IMR-90 (cell line): ENCODE measurements at regions not wholly inside any gene's neighbourhood (a gene's known extent, or its start where the extent isn't known, plus 50 kb on each side); places are given as distances from the start of the nearest gene placed in this dataset.

Experiments used
- ATAC-seq: fragments of 200-7000 bp; cut with Tn5 transposase; 2 replicates; pipeline ENCODE4 v1.9.1; 2020; ENCODE audit warnings: low read depth, mild to moderate bottlenecking, moderate library complexity
- BruUV-seq: library from RNA; stranded (reverse); fragments of 400-500 nt; replicated peaks from 2 replicates; lab custom pipeline; 2021; lab: Mats Ljungman, UMichigan
- CTCF ChIA-PET: fragments of 300-600 bp; formaldehyde crosslinking; extraction: SDS; loops from one replicate; lab custom pipeline; 2021; ENCODE audit warnings: antibody characterized with exemption; lab: Yijun Ruan, JAX
- POLR2A ChIA-PET: fragments of 300-600 bp; sonication (Branson Sonifier 250); formaldehyde crosslinking; loops from one replicate; lab custom pipeline; 2022; ENCODE audit warnings: antibody characterized with exemption; ENCODE audit not compliant: unreplicated experiment; lab: Charles Lee
- DNase-seq: peaks from one replicate; pipeline ENCODE4 v3.0.0; 2013
- H2AFZ ChIP-seq: replicated peaks from 2 replicates; pipeline ENCODE3; 2013; ENCODE audit warnings: low read length, mild to moderate bottlenecking; ENCODE audit not compliant: poor library complexity
- H2AK5ac ChIP-seq: 2 replicates; pipeline ENCODE4 v1.6.1; 2013; ENCODE audit warnings: low read depth, low read length, inconsistent platforms
- H2AK9ac ChIP-seq: replicated peaks from 2 replicates; pipeline ENCODE3; 2013; ENCODE audit warnings: mild to moderate bottlenecking, low read depth, low read length, moderate library complexity; ENCODE audit not compliant: poor library complexity
- H2BK120ac ChIP-seq: 2 replicates; pipeline ENCODE4 v1.6.1; 2013; ENCODE audit warnings: low read depth, low read length, inconsistent platforms
- H2BK15ac ChIP-seq: 3 replicates; pipeline ENCODE4 v1.6.1; 2013; ENCODE audit warnings: low read depth, low read length, inconsistent platforms
- H2BK20ac ChIP-seq: 2 replicates; pipeline ENCODE4 v1.6.1; 2013; ENCODE audit warnings: low read depth, mild to moderate bottlenecking, inconsistent platforms, low read length, moderate library complexity
- H2BK5ac ChIP-seq: 2 replicates; pipeline ENCODE4 v1.6.1; 2013; ENCODE audit warnings: mild to moderate bottlenecking, low read depth, low read length, inconsistent platforms; ENCODE audit not compliant: poor library complexity, severe bottlenecking
- H3K14ac ChIP-seq: replicated peaks from 2 replicates; pipeline ENCODE4 v1.6.1; 2013; ENCODE audit warnings: low read depth, low read length, inconsistent platforms
- H3K18ac ChIP-seq: 2 replicates; pipeline ENCODE4 v1.6.1; 2013; ENCODE audit warnings: low read depth, low read length, control low read depth
- H3K23ac ChIP-seq: 2 replicates; pipeline ENCODE4 v1.6.1; 2013; ENCODE audit warnings: low read depth, low read length, inconsistent platforms
- H3K27ac ChIP-seq: 2 replicates; pipeline ENCODE4 v1.5.1; 2013; ENCODE audit warnings: mild to moderate bottlenecking, control low read depth, low read length; ENCODE audit not compliant: insufficient read depth
- H3K27me3 ChIP-seq: 2 replicates; pipeline ENCODE4 v1.6.1; 2013; ENCODE audit warnings: low read length; ENCODE audit not compliant: control insufficient read depth, insufficient read depth
- H3K36me3 ChIP-seq: 2 replicates; pipeline ENCODE4 v1.6.1; 2013; ENCODE audit warnings: low read length, mixed read lengths; ENCODE audit not compliant: control insufficient read depth, insufficient read depth
- H3K4ac ChIP-seq: 2 replicates; pipeline ENCODE4 v1.6.1; 2013; ENCODE audit warnings: low read depth, low read length, inconsistent platforms
- H3K4me1 ChIP-seq: 2 replicates; pipeline ENCODE4 v1.6.1; 2013; ENCODE audit warnings: low read length, mixed read lengths; ENCODE audit not compliant: control insufficient read depth, insufficient read depth
- H3K4me2 ChIP-seq: 2 replicates; pipeline ENCODE4 v1.6.1; 2013; ENCODE audit warnings: low read depth, mild to moderate bottlenecking, control low read depth, low read length, moderate library complexity
- H3K4me3 ChIP-seq: 2 replicates; pipeline ENCODE4 v1.5.1; 2013; ENCODE audit warnings: low read depth, mild to moderate bottlenecking, control low read depth, low read length, moderate library complexity; ENCODE audit not compliant: insufficient read depth
- H3K56ac ChIP-seq: 2 replicates; pipeline ENCODE4 v1.6.1; 2013; ENCODE audit warnings: low read length, inconsistent platforms; ENCODE audit not compliant: insufficient read depth; ENCODE audit errors: extremely low read depth
- H3K79me1 ChIP-seq, 2 experiments: 2 replicates each; pipeline ENCODE4 v1.6.1; 2013; ENCODE audit warnings: low read length in 2 of 2, inconsistent platforms in 1 of 2, low read depth in 1 of 2
- H3K9ac ChIP-seq: 2 replicates; pipeline ENCODE4 v1.6.1; 2013; ENCODE audit warnings: low read depth, low read length, control low read depth
- H3K9me1 ChIP-seq: 2 replicates; pipeline ENCODE4 v1.6.1; 2013; ENCODE audit warnings: low read length, inconsistent platforms; ENCODE audit not compliant: insufficient read depth
- H3K9me3 ChIP-seq: 2 replicates; pipeline ENCODE4 v1.6.1; 2013; ENCODE audit warnings: low read length; ENCODE audit not compliant: control insufficient read depth, insufficient read depth
- H4K20me1 ChIP-seq: 2 replicates; pipeline ENCODE4 v1.6.1; 2013; ENCODE audit warnings: low read length, inconsistent platforms; ENCODE audit not compliant: insufficient read depth
- H4K5ac ChIP-seq: 2 replicates; pipeline ENCODE4 v1.6.1; 2013; ENCODE audit warnings: mild to moderate bottlenecking, low read depth, low read length, control low read depth
- H4K8ac ChIP-seq, 2 experiments: 2 replicates each; pipeline ENCODE4 v1.6.1; 2013; ENCODE audit warnings: low read depth in 2 of 2, low read length in 2 of 2, control low read depth in 1 of 2, inconsistent platforms in 1 of 2
- H4K91ac ChIP-seq: 2 replicates; pipeline ENCODE4 v1.6.1; 2013; ENCODE audit warnings: low read depth, low read length, inconsistent platforms; ENCODE audit not compliant: insufficient read depth
- CEBPB ChIP-seq: IDR thresholded peaks from 2 replicates; pipeline ENCODE4 v1.6.1; 2012; ENCODE audit warnings: low read depth, low read length, improper control_type of control experiment
- CHD1 ChIP-seq: IDR thresholded peaks from 2 replicates; pipeline ENCODE4 v1.6.1; 2012; ENCODE audit warnings: low read depth, low read length, improper control_type of control experiment
- POLR2A ChIP-seq: IDR thresholded peaks from 2 replicates; pipeline ENCODE4 v1.6.1; 2012; ENCODE audit warnings: mild to moderate bottlenecking, low read depth, low read length
- WGBS, 2 experiments: methylation state at CpG; one replicate each; pipeline versions ENCODE4 v1.1.5 to v1.1.7; 2013; ENCODE audit warnings: missing lambda C conversion rate in 2 of 2; ENCODE audit not compliant: insufficient read length in 1 of 2; ENCODE audit errors: extremely low coverage in 2 of 2; 5-methylcytosine and 5-hydroxymethylcytosine counted together
- dilution Hi-C: fragments of 300-500 bp; cut with HindIII; formaldehyde crosslinking; loops from one replicate; pipeline ENCODE4 v1.14.3; 2018; ENCODE audit warnings: low sequenced_read_pairs; ENCODE audit not compliant: unreplicated experiment
- in situ Hi-C: fragments of 300-500 bp; cut with MboI; formaldehyde crosslinking; loops from 3 replicates; pipeline ENCODE4 v1.14.3; 2019; ENCODE audit warnings: low sequenced_read_pairs, inconsistent platforms, mixed read lengths
- intact Hi-C: fragments of 100-400 bp; cut with micrococcal nuclease; formaldehyde crosslinking; loops from 2 replicates; pipeline ENCODE4 v1.10.0; 2022
- TF ChIP-seq, protein P1 (sequence below): fragments of 150-350 bp; IDR thresholded peaks from 2 replicates; pipeline ENCODE4 v1.6.1; 2016; ENCODE audit warnings: low read depth, mild to moderate bottlenecking, low read length, moderate library complexity, borderline replicate concordance

DNA sequence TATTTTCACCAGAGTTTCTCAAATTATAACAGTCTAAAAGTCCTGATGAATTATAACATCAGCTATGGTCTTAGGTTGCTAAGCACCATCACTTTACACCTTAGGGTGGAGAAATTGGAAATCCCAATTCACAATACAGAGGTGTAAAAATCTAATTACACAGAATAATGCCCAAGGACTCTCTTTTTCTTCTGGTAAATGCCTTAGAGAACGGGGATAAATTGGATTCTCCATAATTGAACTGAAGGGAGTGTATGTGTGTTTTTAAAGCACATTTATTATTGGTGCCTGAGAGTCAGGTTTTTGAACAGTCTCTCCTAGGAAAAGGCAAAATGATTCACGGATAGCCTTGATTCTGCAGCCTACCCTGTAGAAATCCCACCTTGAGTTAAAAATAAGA, 66.8 kb downstream of the NIBAN1 start:
- no peak overlapping the region for H3K4me2 ChIP-seq
- POLR2A ChIA-PET = no interaction called here
- H2AK5ac ChIP-seq = no peak overlapping the region
- H2BK5ac ChIP-seq = no peak overlapping the region
- TF ChIP-seq, protein P1, sequence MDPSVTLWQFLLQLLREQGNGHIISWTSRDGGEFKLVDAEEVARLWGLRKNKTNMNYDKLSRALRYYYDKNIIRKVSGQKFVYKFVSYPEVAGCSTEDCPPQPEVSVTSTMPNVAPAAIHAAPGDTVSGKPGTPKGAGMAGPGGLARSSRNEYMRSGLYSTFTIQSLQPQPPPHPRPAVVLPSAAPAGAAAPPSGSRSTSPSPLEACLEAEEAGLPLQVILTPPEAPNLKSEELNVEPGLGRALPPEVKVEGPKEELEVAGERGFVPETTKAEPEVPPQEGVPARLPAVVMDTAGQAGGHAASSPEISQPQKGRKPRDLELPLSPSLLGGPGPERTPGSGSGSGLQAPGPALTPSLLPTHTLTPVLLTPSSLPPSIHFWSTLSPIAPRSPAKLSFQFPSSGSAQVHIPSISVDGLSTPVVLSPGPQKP = no peak
- TF ChIP-seq CHD1 = no peak
- TF ChIP-seq POLR2A = no peak
- TF ChIP-seq CEBPB = no peak
- H2AK9ac ChIP-seq = no peak overlapping the region
- no peak overlapping the region for H2BK15ac ChIP-seq
- no peaks in the 10 kb centered on the region for H3K36me3 ChIP-seq
- H2BK20ac ChIP-seq = no peak overlapping the region
- intact Hi-C loops (loop anchor here (5.0 kb wide), 2 partner anchors 40 to 65 kb away; partner anchors contain the start of gene NIBAN1), in situ Hi-C loops (no loop called here), dilution Hi-C loops (no loop called here)
- CTCF ChIA-PET = no interaction called here
- no peak overlapping the region for H4K5ac ChIP-seq
- no peak overlapping the region for H3K56ac ChIP-seq
- H3K18ac ChIP-seq = no peak overlapping the region
- H3K14ac ChIP-seq = no peak overlapping the region
- ATAC-seq (no peak), DNase-seq (no peak)
- H3K9me1 ChIP-seq = peaks cover 13% of the 10 kb centered on the region; the same call in 1 of the 2 replicates
- BruUV-seq = no TSS peak
- no peak overlapping the region for H4K91ac ChIP-seq
- H3K4me3 ChIP-seq = no peak overlapping the region
- H3K9me3 ChIP-seq = no peaks in the 10 kb centered on the region
- no peak overlapping the region for H3K27ac ChIP-seq
- H3K23ac ChIP-seq = no peak overlapping the region
- no peak overlapping the region for H2BK120ac ChIP-seq
- H4K8ac ChIP-seq = no peak overlapping the region
- H3K4me1 ChIP-seq = peaks cover 9% of the 10 kb centered on the region
- H3K27me3 ChIP-seq = no peaks in the 10 kb centered on the region
- H4K20me1 ChIP-seq = no peaks in the 10 kb centered on the region
- no peak overlapping the region for H3K9ac ChIP-seq
- H3K4ac ChIP-seq = no peak overlapping the region
- no CpG with 5 or more reads among the region's 2 CpGs for WGBS, 2 experiments
- peaks cover 6 to 28% of the 10 kb centered on the region in 2 experiments; a peak in 3 of 4 replicates for H3K79me1 ChIP-seq
- no peak overlapping the region for H2AFZ ChIP-seq
